B cell (primary cell): ENCODE measurements at regions not wholly inside any gene's neighbourhood (a gene's known extent, or its start where the extent isn't known, plus 50 kb on each side); places are given as distances from the start of the nearest gene placed in this dataset.
"Not testable (repeated sequence)": the region's sequence is repeated elsewhere in the genome, so short reads cannot be mapped to it uniquely, and the experiment has no call there.

Source experiments
- EZH2 ChIP-seq: IDR thresholded peaks from 2 replicates; pipeline ENCODE4 v1.6.1; 2012; ENCODE audit warnings: borderline replicate concordance, low read depth, mild to moderate bottlenecking, moderate library complexity, low read length; ENCODE audit not compliant: insufficient read depth, poor library complexity, severe bottlenecking
- TF ChIP-seq, protein P1 (sequence below): fragments of 200-600 bp; IDR thresholded peaks from one replicate; pipeline ENCODE4 v1.8.0; 2022; ENCODE audit warnings: antibody characterized with exemption, mild to moderate bottlenecking

DNA sequence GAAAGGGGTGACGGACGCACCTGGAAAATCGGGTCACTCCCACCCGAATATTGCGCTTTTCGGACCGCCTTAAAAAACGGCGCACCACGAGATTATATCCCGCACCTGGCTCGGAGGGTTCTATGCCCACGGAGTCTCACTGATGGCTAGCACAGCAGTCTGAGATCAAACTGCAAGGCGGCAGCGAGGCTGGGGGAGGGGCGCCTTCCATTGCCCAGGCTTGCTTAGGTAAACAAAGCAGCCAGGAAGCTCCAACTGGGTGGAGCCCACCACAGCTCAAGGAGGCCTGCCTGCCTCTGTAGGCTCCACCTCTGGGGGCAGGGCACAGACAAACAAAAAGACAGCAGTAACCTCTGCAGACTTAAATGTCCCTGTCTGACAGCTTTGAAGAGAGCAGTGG lies 188.8 kb downstream of the SPRY2 start:
- TF ChIP-seq, protein P1, sequence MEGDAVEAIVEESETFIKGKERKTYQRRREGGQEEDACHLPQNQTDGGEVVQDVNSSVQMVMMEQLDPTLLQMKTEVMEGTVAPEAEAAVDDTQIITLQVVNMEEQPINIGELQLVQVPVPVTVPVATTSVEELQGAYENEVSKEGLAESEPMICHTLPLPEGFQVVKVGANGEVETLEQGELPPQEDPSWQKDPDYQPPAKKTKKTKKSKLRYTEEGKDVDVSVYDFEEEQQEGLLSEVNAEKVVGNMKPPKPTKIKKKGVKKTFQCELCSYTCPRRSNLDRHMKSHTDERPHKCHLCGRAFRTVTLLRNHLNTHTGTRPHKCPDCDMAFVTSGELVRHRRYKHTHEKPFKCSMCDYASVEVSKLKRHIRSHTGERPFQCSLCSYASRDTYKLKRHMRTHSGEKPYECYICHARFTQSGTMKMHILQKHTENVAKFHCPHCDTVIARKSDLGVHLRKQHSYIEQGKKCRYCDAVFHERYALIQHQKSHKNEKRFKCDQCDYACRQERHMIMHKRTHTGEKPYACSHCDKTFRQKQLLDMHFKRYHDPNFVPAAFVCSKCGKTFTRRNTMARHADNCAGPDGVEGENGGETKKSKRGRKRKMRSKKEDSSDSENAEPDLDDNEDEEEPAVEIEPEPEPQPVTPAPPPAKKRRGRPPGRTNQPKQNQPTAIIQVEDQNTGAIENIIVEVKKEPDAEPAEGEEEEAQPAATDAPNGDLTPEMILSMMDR = not testable (repeated sequence)
- TF ChIP-seq EZH2 = not testable (repeated sequence)
